ENCODE measurements at regions not wholly inside any gene's neighbourhood (a gene's known extent, or its start where the extent isn't known, plus 50 kb on each side); places are given as distances from the start of the nearest gene placed in this dataset.

DNA sequence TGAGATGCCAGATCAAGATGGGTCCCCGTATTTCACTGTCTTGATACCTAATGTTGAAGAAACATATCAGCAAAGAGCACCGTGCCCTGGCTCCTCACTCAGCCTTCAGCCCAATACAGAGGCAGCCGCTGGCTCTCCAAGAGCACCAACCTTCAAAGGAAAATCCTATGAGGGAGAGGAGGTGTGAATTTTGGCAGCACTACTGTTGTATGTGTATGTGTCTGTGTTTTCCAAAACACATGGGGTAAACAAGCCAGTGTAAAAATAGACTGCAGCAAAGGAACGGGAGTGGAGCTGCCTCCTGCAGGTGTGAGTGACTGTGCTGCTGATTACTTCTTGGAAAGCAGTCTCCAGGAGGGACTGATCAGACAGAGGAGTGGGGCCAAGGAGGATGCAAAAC is 194.0 kb upstream of the CDH5 start:
- no peak for TF ChIP-seq CTCF (IDR thresholded peaks at IDR 0.05; ENCODE audit: control insufficient read depth, insufficient read depth, low read depth, low read length, missing control alignments)
- H3K4me3 ChIP-seq (ENCODE audit: control insufficient read depth, low read depth, low read length), result no peak overlapping the region
- no peak for DNase-seq (ENCODE audit: low read depth)

- no peak overlapping the region for H3K4me3 ChIP-seq (ENCODE audit: control insufficient read depth, low read depth, low read length)
- no peak for DNase-seq (ENCODE audit: low read depth)
- TF ChIP-seq CTCF (IDR thresholded peaks at IDR 0.05; ENCODE audit: control insufficient read depth, insufficient read depth, low read depth, low read length, missing control alignments), result no peak
These were observed 194.9 kb upstream of the CDH5 start for GRCh38 chr16:66171578-66171977.

GRCh38 chr16:66170989-66171388 is 195.5 kb upstream of the CDH5 start:
- no peak for DNase-seq (ENCODE audit: low read depth)
- TF ChIP-seq CTCF (IDR thresholded peaks at IDR 0.05; ENCODE audit: control insufficient read depth, insufficient read depth, low read depth, low read length, missing control alignments), result no peak
- H3K4me3 ChIP-seq (ENCODE audit: control insufficient read depth, low read depth, low read length), result no peak overlapping the region

GRCh38 chr16:66169817-66170216 is 196.7 kb upstream of the CDH5 start:
- DNase-seq (ENCODE audit: low read depth), result no peak
- H3K4me3 ChIP-seq (ENCODE audit: control insufficient read depth, low read depth, low read length), result no peak overlapping the region
- TF ChIP-seq CTCF (IDR thresholded peaks at IDR 0.05; ENCODE audit: control insufficient read depth, insufficient read depth, low read depth, low read length, missing control alignments), result no peak

DNA sequence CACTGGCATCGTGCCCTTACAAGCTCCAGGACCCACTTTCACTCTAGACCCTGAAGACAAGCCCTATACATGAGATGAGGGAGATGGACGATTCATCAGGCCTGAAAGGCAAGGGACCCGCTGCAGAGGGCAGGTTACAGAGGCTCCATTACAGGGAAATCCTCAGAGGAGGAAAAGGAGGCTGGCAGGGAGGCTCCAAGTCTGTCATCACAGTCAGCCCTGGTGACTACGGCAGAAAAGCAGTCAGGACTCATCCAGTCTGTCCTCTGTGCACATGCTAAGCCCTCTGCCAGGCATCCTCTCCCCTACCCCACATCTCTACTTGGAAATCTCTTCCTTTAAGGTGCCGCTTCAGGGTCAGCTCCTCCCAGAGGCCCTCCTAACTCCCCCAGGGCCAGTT is 197.7 kb upstream of the CDH5 start:
- H3K4me3 ChIP-seq (ENCODE audit: control insufficient read depth, low read depth, low read length), result no peak overlapping the region
- no peak for DNase-seq (ENCODE audit: low read depth)
- no peak for TF ChIP-seq CTCF (IDR thresholded peaks at IDR 0.05; ENCODE audit: control insufficient read depth, insufficient read depth, low read depth, low read length, missing control alignments)

DNA sequence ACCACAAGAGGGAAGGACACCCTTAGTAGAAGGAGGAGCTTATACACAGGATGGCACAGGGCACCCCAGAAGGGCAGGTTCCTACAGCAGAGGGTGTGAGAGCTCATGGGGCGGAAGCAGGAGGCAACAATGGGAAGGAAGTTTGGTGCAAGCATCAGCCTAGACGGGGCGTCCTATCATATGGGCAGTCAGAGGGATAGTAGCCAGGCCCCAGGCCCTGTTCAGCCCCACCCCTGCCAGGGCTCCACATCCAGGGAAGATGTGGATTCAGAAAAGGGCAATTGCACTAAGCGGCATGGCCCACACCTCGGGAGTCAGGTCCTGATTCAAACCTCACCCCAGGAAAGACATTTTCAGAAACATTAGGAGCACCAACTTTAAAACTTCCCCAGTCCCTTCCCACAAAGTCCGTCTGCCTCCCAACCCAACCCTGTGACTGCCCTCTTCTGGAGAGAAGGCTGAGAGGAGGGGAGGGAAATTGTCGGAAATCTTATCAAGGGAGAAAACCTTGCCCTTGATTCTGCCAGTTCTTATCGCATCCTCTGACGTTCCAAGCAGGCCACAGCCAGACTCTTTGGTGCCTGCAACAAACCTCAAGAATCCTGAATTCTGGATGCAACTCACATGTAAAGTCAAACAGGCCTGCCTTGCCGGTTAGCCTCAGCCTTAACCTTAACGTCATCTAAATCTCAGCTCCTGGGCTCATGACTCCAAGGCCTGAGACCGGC is 198.8 kb upstream of the CDH5 start:
- TF ChIP-seq CTCF (IDR thresholded peaks at IDR 0.05; ENCODE audit: control insufficient read depth, insufficient read depth, low read depth, low read length, missing control alignments), result peak; percentile 51
- no peak overlapping the region for H3K4me3 ChIP-seq (ENCODE audit: control insufficient read depth, low read depth, low read length)
- no peak for DNase-seq (ENCODE audit: low read depth)

Data from AG09309 (cell line).